ENCODE measurements at regions not wholly inside any gene's neighbourhood (a gene's known extent, or its start where the extent isn't known, plus 50 kb on each side); places are given as distances from the start of the nearest gene placed in this dataset.

- H3K4me2 ChIP-seq (ENCODE audit: extremely low read depth, insufficient read depth, low read length), result no peak overlapping the region
- no peak overlapping the region for H3K4me3 ChIP-seq (replicated peaks in 1 of 4; ENCODE audit: control extremely low read depth in 1 of 4, insufficient read depth in 1 of 4, low read depth in 3 of 4, low read length in 4 of 4)
- DNase-seq (ENCODE audit: low read depth in 2 of 2), result no peak
- H3K27me3 ChIP-seq (ENCODE audit: control insufficient read depth, insufficient read depth, low read length), result no peaks in the 10 kb centered on the region
- H4K20me1 ChIP-seq (ENCODE audit: control insufficient read depth, extremely low read depth, insufficient read depth, low read length), result no peaks in the 10 kb centered on the region
- no peak overlapping the region for H2AFZ ChIP-seq (ENCODE audit: low read length)
- H3K36me3 ChIP-seq (ENCODE audit: control insufficient read depth, insufficient read depth, low read length), result no peaks in the 10 kb centered on the region
- no peak overlapping the region for H3K9ac ChIP-seq (ENCODE audit: insufficient read depth, low read length)
- H3K4me1 ChIP-seq (ENCODE audit: control insufficient read depth, extremely low read depth, insufficient read depth, low read length), result no peaks in the 10 kb centered on the region
- no peaks in the 10 kb centered on the region for H3K79me2 ChIP-seq (ENCODE audit: control insufficient read depth, insufficient read depth, low read length)
- TF ChIP-seq, protein P1, sequence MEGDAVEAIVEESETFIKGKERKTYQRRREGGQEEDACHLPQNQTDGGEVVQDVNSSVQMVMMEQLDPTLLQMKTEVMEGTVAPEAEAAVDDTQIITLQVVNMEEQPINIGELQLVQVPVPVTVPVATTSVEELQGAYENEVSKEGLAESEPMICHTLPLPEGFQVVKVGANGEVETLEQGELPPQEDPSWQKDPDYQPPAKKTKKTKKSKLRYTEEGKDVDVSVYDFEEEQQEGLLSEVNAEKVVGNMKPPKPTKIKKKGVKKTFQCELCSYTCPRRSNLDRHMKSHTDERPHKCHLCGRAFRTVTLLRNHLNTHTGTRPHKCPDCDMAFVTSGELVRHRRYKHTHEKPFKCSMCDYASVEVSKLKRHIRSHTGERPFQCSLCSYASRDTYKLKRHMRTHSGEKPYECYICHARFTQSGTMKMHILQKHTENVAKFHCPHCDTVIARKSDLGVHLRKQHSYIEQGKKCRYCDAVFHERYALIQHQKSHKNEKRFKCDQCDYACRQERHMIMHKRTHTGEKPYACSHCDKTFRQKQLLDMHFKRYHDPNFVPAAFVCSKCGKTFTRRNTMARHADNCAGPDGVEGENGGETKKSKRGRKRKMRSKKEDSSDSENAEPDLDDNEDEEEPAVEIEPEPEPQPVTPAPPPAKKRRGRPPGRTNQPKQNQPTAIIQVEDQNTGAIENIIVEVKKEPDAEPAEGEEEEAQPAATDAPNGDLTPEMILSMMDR (conservative IDR thresholded peaks at IDR 0.05 in 1 of 2, IDR thresholded peaks at IDR 0.05 in 1 of 2; ENCODE audit: low read depth in 1 of 2, low read length in 2 of 2), result no peak
- TF ChIP-seq EZH2 (IDR thresholded peaks at IDR 0.05; ENCODE audit: low read length, missing control alignments), result no peak
- H3K9me3 ChIP-seq (ENCODE audit: control insufficient read depth, insufficient read depth, low read depth, low read length), result no peaks in the 10 kb centered on the region
- no peak overlapping the region for H3K27ac ChIP-seq (ENCODE audit: insufficient read depth, low read length)
These were observed 50.1 kb upstream of the KLF12 start for GRCh38 chr13:74184283-74184682.

Data from fibroblast of lung (primary cell).